SIG-M5 treated with dmso at 0.1 percent for 504 hours (cell line): ENCODE measurements at regions not wholly inside any gene's neighbourhood (a gene's known extent, or its start where the extent isn't known, plus 50 kb on each side); places are given as distances from the start of the nearest gene placed in this dataset.

Source experiments
- DNase-seq: peaks from one replicate; lab custom pipeline; 2025; ENCODE audit not compliant: unreplicated experiment; lab: John Stamatoyannopoulos, UW

GRCh38 chr18:38010971-38011857 lies 445.6 kb upstream of the CELF4 start:
- DNase-seq: no peak

- no peak for DNase-seq
Observed at GRCh38 chr18:38010037-38010436, 444.4 kb upstream of the CELF4 start.

GRCh38 chr18:38009320-38009719 lies 443.7 kb upstream of the CELF4 start:
- no peak for DNase-seq

- no peak for DNase-seq
Observed at GRCh38 chr18:38007676-38008330, 442.2 kb upstream of the CELF4 start.

GRCh38 chr18:38007026-38007425 lies 441.4 kb upstream of the CELF4 start:
- DNase-seq: no peak

- DNase-seq: no peak
Observed at GRCh38 chr18:38006541-38006940, 440.9 kb upstream of the CELF4 start.

GRCh38 chr18:37997695-37998094 lies 432.1 kb upstream of the CELF4 start:
- DNase-seq: no peak

GRCh38 chr18:37987901-37988300 lies 422.3 kb upstream of the CELF4 start:
- no peak for DNase-seq

GRCh38 chr18:37986665-37987064 lies 421.1 kb upstream of the CELF4 start:
- no peak for DNase-seq

- DNase-seq: no peak
Observed at GRCh38 chr18:37985126-37985525, 419.5 kb upstream of the CELF4 start.

- DNase-seq: no peak
Observed at GRCh38 chr18:37980556-37980955, 415.0 kb upstream of the CELF4 start.

GRCh38 chr18:37975446-37975845 lies 409.8 kb upstream of the CELF4 start:
- DNase-seq: no peak

GRCh38 chr18:37967261-37967660 lies 401.7 kb upstream of the CELF4 start:
- DNase-seq: no peak

- no peak for DNase-seq
Observed at GRCh38 chr18:37965572-37965970, 400.0 kb upstream of the CELF4 start.

GRCh38 chr18:37964885-37965571 lies 399.4 kb upstream of the CELF4 start:
- DNase-seq: peak; percentile 1

- no peak for DNase-seq
Observed at GRCh38 chr18:37963837-37964236, 398.2 kb upstream of the CELF4 start.

- DNase-seq: no peak
Observed at GRCh38 chr18:37962316-37962966, 396.8 kb upstream of the CELF4 start.

GRCh38 chr18:37958499-37958898 lies 392.9 kb upstream of the CELF4 start:
- DNase-seq: no peak

GRCh38 chr18:37956902-37957301 lies 391.3 kb upstream of the CELF4 start:
- DNase-seq: peak; percentile 7

- no peak for DNase-seq
Observed at GRCh38 chr18:37956020-37956419, 390.4 kb upstream of the CELF4 start.

GRCh38 chr18:37955201-37955600 lies 389.6 kb upstream of the CELF4 start:
- no peak for DNase-seq
